K562 (cell line): ENCODE measurements at regions not wholly inside any gene's neighbourhood (a gene's known extent, or its start where the extent isn't known, plus 50 kb on each side); places are given as distances from the start of the nearest gene placed in this dataset.

Source experiments
- ARID1B ChIP-seq: fragments of 450-650 bp; IDR thresholded peaks from 2 replicates; pipeline ENCODE4 v1.6.1; 2016; ENCODE audit warnings: antibody characterized with exemption, mild to moderate bottlenecking, inconsistent platforms
- ESRRA ChIP-seq: fragments of 450-650 bp; IDR thresholded peaks from 2 replicates; pipeline ENCODE4 v1.6.1; 2014; ENCODE audit warnings: low read depth, mild to moderate bottlenecking, moderate library complexity, borderline replicate concordance
- ETV1 ChIP-seq: fragments of 450-650 bp; conservative IDR thresholded peaks from 2 replicates; pipeline ENCODE4 v1.6.1; 2016; ENCODE audit warnings: missing genetic modification characterization, control low read depth, low read depth, missing compliant biosample characterization
- FOSL1 ChIP-seq: fragments of 200-800 bp; sonication (Bioruptor generic); conservative IDR thresholded peaks from 2 replicates; pipeline ENCODE4 v1.6.1; 2016; ENCODE audit warnings: missing genetic modification characterization, missing compliant biosample characterization
- JUN ChIP-seq, 2 experiments: sonication (generic) in 1 of 2; formaldehyde crosslinking in 1 of 2; IDR thresholded peaks; 2 replicates each; pipeline versions ENCODE4 v1.6.1 to v1.8.0; 2012 to 2022; ENCODE audit warnings: borderline replicate concordance in 2 of 2, mild to moderate bottlenecking in 2 of 2, improper control_type of control experiment in 1 of 2, low read depth in 1 of 2, low read length in 1 of 2, missing genetic modification reagents in 1 of 2
- MEF2A ChIP-seq: IDR thresholded peaks from 2 replicates; pipeline ENCODE4 v1.6.1; 2011; ENCODE audit warnings: low read depth, mild to moderate bottlenecking, low read length, moderate library complexity; ENCODE audit not compliant: control insufficient read depth
- RAD21 ChIP-seq, 2 experiments: fragments of 250-450 bp in 1 of 2; fragments of 450-650 bp in 1 of 2; sonication (Bioruptor Pico) in 1 of 2; formaldehyde crosslinking in 1 of 2; IDR thresholded peaks in 1 of 2; conservative IDR thresholded peaks in 1 of 2; 2 replicates each; pipeline versions ENCODE4 v1.4.0 to v1.8.0; 2020 to 2022; ENCODE audit warnings: mild to moderate bottlenecking in 2 of 2, moderate library complexity in 1 of 2
- SP1 ChIP-seq: sonication (generic); formaldehyde crosslinking; IDR thresholded peaks from 2 replicates; pipeline ENCODE4 v1.8.1; 2022; ENCODE audit warnings: mild to moderate bottlenecking, missing genetic modification reagents
- SRF ChIP-seq, 2 experiments: fragments of 250-450, 450-650 bp in 1 of 2; sonication (Bioruptor Pico) in 1 of 2; sonication (generic) in 1 of 2; formaldehyde crosslinking; IDR thresholded peaks; 2 replicates each; pipeline versions ENCODE4 v1.5.0 to v1.5.1; 2020 to 2022; ENCODE audit warnings: mild to moderate bottlenecking in 1 of 2, missing genetic modification reagents in 1 of 2
- ZBED1 ChIP-seq: IDR thresholded peaks from 2 replicates; pipeline ENCODE4 v1.6.1; 2014
- ZC3H8 ChIP-seq: fragments of 450-650 bp; IDR thresholded peaks from 2 replicates; pipeline ENCODE4 v1.6.1; 2017
- ZNF140 ChIP-seq: fragments of 250-450 bp; sonication (Bioruptor Pico); IDR thresholded peaks from 2 replicates; pipeline ENCODE4 v1.8.0; 2021; ENCODE audit warnings: moderate library complexity, mild to moderate bottlenecking, inconsistent platforms
- TF ChIP-seq, protein P1 (sequence below): fragments of 200-800 bp; sonication (Bioruptor generic); IDR thresholded peaks from 2 replicates; pipeline ENCODE4 v1.6.1; 2017; ENCODE audit warnings: missing genetic modification characterization, missing compliant biosample characterization
- TF ChIP-seq, protein P2 (sequence below): IDR thresholded peaks from 2 replicates; pipeline ENCODE4 v1.6.1; 2012; ENCODE audit warnings: low read depth, low read length, improper control_type of control experiment, borderline replicate concordance
- TF ChIP-seq, protein P3 (sequence below): sonication (generic); formaldehyde crosslinking; IDR thresholded peaks from 2 replicates; pipeline ENCODE4 v1.9.0; 2022; ENCODE audit warnings: mild to moderate bottlenecking, missing genetic modification reagents
- TF ChIP-seq, protein P4 (sequence below): IDR thresholded peaks from 2 replicates; pipeline ENCODE4 v1.6.1; 2014; ENCODE audit warnings: antibody characterized with exemption
- TF ChIP-seq, protein P5 (sequence below): IDR thresholded peaks from 2 replicates; pipeline ENCODE4 v1.6.1; 2016; ENCODE audit warnings: missing genetic modification characterization, missing compliant biosample characterization

DNA sequence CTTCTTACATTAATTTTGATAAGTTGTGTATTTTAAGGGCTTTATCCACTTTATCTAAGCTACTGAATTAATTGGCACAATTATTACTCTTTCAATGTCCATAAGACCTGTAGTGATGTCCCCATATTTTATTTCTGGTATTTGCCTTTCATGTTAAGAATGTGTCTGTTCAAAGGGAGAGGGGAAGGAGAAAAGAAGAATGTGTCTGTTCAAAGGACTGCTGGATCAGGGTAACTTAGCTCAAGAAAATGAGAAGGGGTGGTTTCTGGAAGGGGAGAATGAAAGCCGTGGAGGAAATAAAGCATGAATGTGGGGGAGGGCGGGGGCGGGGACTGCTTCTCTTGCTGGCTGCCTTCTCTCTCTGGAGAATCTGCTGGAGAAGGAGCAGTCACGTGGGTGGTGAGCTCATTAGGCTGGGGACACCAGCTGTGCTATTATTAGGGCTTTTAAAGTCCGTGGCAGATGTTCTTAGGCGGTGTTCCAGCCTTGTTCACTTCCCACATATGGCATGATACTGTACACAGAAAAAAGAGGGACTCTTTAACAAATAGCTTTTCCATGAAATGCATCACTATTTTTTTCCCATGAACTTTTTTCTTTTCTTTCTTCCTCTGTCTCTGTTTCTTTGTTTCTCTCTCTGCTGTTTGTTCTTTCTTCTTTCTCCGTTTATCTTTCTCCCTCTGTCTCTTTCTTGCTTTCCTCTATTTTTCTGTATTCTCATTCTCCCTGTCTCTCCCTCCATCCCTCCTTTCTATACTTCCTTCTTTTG, 63.7 kb upstream of the ULK4 start (continued):
- TF ChIP-seq, protein P1, sequence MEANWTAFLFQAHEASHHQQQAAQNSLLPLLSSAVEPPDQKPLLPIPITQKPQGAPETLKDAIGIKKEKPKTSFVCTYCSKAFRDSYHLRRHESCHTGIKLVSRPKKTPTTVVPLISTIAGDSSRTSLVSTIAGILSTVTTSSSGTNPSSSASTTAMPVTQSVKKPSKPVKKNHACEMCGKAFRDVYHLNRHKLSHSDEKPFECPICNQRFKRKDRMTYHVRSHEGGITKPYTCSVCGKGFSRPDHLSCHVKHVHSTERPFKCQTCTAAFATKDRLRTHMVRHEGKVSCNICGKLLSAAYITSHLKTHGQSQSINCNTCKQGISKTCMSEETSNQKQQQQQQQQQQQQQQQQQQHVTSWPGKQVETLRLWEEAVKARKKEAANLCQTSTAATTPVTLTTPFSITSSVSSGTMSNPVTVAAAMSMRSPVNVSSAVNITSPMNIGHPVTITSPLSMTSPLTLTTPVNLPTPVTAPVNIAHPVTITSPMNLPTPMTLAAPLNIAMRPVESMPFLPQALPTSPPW (CRISPR knock-in tag), result peak; percentile 62
- TF ChIP-seq RAD21 (CRISPR knock-in tag; conservative IDR thresholded peaks at IDR 0.05 in 1 of 2, IDR thresholded peaks at IDR 0.05 in 1 of 2) (peak in 1 of 2 experiments; percentile 13; a peak in 1 of 4 replicates), ZBED1 (no peak), MEF2A (peak; percentile 62; the same call in 1 of the 2 replicates), ZC3H8 (no peak), SRF (CRISPR knock-in tag; IDR thresholded peaks at IDR 0.05) (0 out of 4 replicates have a peak, but pooled peaks of 1 of the 2 experiments have one; percentile 38), ETV1 (tag) (0 out of 2 replicates have a peak, but pooled peaks have one; percentile 19), ARID1B (peak; percentile 60), JUN (IDR thresholded peaks at IDR 0.05; ENCODE audit: borderline replicate concordance, low read depth, low read length) (peak; percentile 87), JUN (CRISPR knock-in tag; IDR thresholded peaks at IDR 0.05; ENCODE audit: borderline replicate concordance) (no peak), ESRRA (0 out of 2 replicates have a peak, but pooled peaks have one; percentile 31), FOSL1 (0 out of 2 replicates have a peak, but pooled peaks have one; percentile 6), ZNF140 (CRISPR knock-in tag) (no peak), SP1 (peak; percentile 68)
- TF ChIP-seq, protein P2, sequence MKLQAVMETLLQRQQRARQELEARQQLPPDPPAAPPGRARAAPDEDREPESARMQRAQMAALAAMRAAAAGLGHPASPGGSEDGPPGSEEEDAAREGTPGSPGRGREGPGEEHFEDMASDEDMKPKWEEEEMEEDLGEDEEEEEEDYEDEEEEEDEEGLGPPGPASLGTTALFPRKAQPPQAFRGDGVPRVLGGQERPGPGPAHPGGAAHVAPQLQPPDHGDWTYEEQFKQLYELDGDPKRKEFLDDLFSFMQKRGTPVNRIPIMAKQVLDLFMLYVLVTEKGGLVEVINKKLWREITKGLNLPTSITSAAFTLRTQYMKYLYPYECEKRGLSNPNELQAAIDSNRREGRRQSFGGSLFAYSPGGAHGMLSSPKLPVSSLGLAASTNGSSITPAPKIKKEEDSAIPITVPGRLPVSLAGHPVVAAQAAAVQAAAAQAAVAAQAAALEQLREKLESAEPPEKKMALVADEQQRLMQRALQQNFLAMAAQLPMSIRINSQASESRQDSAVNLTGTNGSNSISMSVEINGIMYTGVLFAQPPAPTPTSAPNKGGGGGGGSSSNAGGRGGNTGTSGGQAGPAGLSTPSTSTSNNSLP, result 0 out of 2 replicates have a peak, but pooled peaks have one; percentile 11
- TF ChIP-seq, protein P3, sequence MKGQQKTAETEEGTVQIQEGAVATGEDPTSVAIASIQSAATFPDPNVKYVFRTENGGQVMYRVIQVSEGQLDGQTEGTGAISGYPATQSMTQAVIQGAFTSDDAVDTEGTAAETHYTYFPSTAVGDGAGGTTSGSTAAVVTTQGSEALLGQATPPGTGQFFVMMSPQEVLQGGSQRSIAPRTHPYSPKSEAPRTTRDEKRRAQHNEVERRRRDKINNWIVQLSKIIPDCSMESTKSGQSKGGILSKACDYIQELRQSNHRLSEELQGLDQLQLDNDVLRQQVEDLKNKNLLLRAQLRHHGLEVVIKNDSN (CRISPR knock-in tag), result peak; percentile 90
- TF ChIP-seq, protein P4, sequence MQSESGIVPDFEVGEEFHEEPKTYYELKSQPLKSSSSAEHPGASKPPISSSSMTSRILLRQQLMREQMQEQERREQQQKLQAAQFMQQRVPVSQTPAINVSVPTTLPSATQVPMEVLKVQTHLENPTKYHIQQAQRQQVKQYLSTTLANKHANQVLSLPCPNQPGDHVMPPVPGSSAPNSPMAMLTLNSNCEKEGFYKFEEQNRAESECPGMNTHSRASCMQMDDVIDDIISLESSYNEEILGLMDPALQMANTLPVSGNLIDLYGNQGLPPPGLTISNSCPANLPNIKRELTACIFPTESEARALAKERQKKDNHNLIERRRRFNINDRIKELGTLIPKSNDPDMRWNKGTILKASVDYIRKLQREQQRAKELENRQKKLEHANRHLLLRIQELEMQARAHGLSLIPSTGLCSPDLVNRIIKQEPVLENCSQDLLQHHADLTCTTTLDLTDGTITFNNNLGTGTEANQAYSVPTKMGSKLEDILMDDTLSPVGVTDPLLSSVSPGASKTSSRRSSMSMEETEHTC, result no peak
- TF ChIP-seq, protein P5, sequence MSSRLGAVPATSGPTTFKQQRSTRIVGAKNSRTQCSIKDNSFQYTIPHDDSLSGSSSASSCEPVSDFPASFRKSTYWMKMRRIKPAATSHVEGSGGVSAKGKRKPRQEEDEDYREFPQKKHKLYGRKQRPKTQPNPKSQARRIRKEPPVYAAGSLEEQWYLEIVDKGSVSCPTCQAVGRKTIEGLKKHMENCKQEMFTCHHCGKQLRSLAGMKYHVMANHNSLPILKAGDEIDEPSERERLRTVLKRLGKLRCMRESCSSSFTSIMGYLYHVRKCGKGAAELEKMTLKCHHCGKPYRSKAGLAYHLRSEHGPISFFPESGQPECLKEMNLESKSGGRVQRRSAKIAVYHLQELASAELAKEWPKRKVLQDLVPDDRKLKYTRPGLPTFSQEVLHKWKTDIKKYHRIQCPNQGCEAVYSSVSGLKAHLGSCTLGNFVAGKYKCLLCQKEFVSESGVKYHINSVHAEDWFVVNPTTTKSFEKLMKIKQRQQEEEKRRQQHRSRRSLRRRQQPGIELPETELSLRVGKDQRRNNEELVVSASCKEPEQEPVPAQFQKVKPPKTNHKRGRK (tag), result peak; percentile 97
